Hepatocyte (in vitro differentiated cells): ENCODE measurements at regions not wholly inside any gene's neighbourhood (a gene's known extent, or its start where the extent isn't known, plus 50 kb on each side); places are given as distances from the start of the nearest gene placed in this dataset.

Experiments used
- CTCF ChIP-seq: fragments of 200-600 bp; sonication (generic); IDR thresholded peaks from 2 replicates; pipeline ENCODE4 v1.5.1; 2016; ENCODE audit warnings: antibody characterized with exemption, mild to moderate bottlenecking; ENCODE audit not compliant: poor library complexity
- EZH2 ChIP-seq: fragments of 200-600 bp; sonication (generic); IDR thresholded peaks from 2 replicates; pipeline ENCODE4 v1.6.1; 2016; ENCODE audit warnings: antibody characterized with exemption, mild to moderate bottlenecking, borderline replicate concordance

GRCh38 chr10:62625484-62625883 is 179.0 kb upstream of the ADO start:
- TF ChIP-seq EZH2 (no peak), CTCF (no peak)
